IMR-90 (cell line): ENCODE measurements at regions not wholly inside any gene's neighbourhood (a gene's known extent, or its start where the extent isn't known, plus 50 kb on each side); places are given as distances from the start of the nearest gene placed in this dataset.

Experiments
- CEBPB ChIP-seq: IDR thresholded peaks from 2 replicates; pipeline ENCODE4 v1.6.1; 2012; ENCODE audit warnings: low read depth, low read length, improper control_type of control experiment
- ELK1 ChIP-seq: fragments of 150-350 bp; IDR thresholded peaks from 2 replicates; pipeline ENCODE4 v1.6.1; 2016; ENCODE audit warnings: low read depth, mild to moderate bottlenecking, low read length, moderate library complexity, borderline replicate concordance
- MAZ ChIP-seq: IDR thresholded peaks from 2 replicates; pipeline ENCODE4 v1.6.1; 2012; ENCODE audit warnings: low read depth, mild to moderate bottlenecking, low read length, improper control_type of control experiment, moderate library complexity, borderline replicate concordance
- MXI1 ChIP-seq: IDR thresholded peaks from 2 replicates; pipeline ENCODE4 v1.6.1; 2012; ENCODE audit warnings: low read depth, mild to moderate bottlenecking, low read length, moderate library complexity, borderline replicate concordance
- NFE2L2 ChIP-seq: fragments of 150-350 bp; IDR thresholded peaks from 2 replicates; pipeline ENCODE4 v1.6.1; 2016; ENCODE audit warnings: low read depth, mild to moderate bottlenecking, low read length
- POLR2A ChIP-seq: IDR thresholded peaks from 2 replicates; pipeline ENCODE4 v1.6.1; 2012; ENCODE audit warnings: mild to moderate bottlenecking, low read depth, low read length
- RAD21 ChIP-seq: IDR thresholded peaks from 2 replicates; pipeline ENCODE4 v1.6.1; 2012; ENCODE audit warnings: low read length, improper control_type of control experiment
- SMC3 ChIP-seq: fragments of 150-350 bp; IDR thresholded peaks from 2 replicates; pipeline ENCODE4 v1.6.1; 2016; ENCODE audit warnings: low read depth, mild to moderate bottlenecking, antibody characterized with exemption, low read length, moderate library complexity
- USF2 ChIP-seq: fragments of 150-350 bp; IDR thresholded peaks from 2 replicates; pipeline ENCODE4 v1.6.1; 2017; ENCODE audit warnings: mild to moderate bottlenecking, antibody characterized with exemption, low read length, low read depth
- TF ChIP-seq, protein P1 (sequence below): conservative IDR thresholded peaks from 2 replicates; pipeline ENCODE4 v1.5.1; 2012; ENCODE audit warnings: mild to moderate bottlenecking, low read depth, low read length, improper control_type of control experiment

DNA sequence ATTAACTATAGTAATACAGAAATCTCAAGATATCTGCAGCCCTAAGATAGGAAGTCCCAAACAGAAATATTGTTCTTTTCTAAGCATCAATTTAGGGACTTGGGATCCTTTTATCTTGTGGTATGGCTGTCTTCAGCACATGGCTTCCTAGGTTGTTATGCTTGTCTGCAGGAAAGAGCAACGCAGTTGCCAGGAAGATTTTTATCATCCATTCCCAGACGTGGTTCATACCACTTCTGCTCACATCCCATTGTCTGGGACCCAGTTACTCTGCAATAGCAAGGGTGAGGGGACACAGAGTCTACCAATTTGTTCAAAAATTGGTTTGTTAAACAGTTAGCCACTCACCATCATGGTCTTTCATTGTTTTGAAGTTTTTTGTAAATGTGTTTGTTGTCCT, 85.6 kb upstream of the RXFP2 start:
- TF ChIP-seq, protein P1, sequence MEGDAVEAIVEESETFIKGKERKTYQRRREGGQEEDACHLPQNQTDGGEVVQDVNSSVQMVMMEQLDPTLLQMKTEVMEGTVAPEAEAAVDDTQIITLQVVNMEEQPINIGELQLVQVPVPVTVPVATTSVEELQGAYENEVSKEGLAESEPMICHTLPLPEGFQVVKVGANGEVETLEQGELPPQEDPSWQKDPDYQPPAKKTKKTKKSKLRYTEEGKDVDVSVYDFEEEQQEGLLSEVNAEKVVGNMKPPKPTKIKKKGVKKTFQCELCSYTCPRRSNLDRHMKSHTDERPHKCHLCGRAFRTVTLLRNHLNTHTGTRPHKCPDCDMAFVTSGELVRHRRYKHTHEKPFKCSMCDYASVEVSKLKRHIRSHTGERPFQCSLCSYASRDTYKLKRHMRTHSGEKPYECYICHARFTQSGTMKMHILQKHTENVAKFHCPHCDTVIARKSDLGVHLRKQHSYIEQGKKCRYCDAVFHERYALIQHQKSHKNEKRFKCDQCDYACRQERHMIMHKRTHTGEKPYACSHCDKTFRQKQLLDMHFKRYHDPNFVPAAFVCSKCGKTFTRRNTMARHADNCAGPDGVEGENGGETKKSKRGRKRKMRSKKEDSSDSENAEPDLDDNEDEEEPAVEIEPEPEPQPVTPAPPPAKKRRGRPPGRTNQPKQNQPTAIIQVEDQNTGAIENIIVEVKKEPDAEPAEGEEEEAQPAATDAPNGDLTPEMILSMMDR: no peak
- TF ChIP-seq POLR2A (no peak), SMC3 (no peak), ELK1 (no peak), USF2 (no peak), MAZ (no peak), RAD21 (no peak), NFE2L2 (no peak), CEBPB (no peak), MXI1 (no peak)
